GM18508 (cell line): ENCODE measurements at regions not wholly inside any gene's neighbourhood (a gene's known extent, or its start where the extent isn't known, plus 50 kb on each side); places are given as distances from the start of the nearest gene placed in this dataset.
"Not testable (repeated sequence)": the region's sequence is repeated elsewhere in the genome, so short reads cannot be mapped to it uniquely, and the experiment has no call there.

ENCODE experiments used
- ATAC-seq: cut with Tn5 transposase; IDR thresholded peaks from one replicate; pipeline ENCODE4 v1.9.1; 2021; ENCODE audit warnings: moderate number of reproducible peaks; ENCODE audit not compliant: insufficient read depth, unreplicated experiment

GRCh38 chr6:25112322-25112773 lies 166.8 kb upstream of the CARMIL1 start:
- no peak for ATAC-seq

GRCh38 chr6:25113436-25113835 lies 165.7 kb upstream of the CARMIL1 start:
- no peak for ATAC-seq

- no peak for ATAC-seq
Measured at GRCh38 chr6:25118038-25118437, 161.1 kb upstream of the CARMIL1 start.

- no peak for ATAC-seq
Measured at GRCh38 chr6:25121186-25121585, 158.0 kb upstream of the CARMIL1 start.

GRCh38 chr6:25122001-25122400 lies 157.2 kb upstream of the CARMIL1 start:
- ATAC-seq, result no peak

- ATAC-seq, result no peak
Measured at GRCh38 chr6:25122622-25123237, 156.4 kb upstream of the CARMIL1 start.

- no peak for ATAC-seq
Measured at GRCh38 chr6:25124216-25124715, 154.9 kb upstream of the CARMIL1 start.

GRCh38 chr6:25125736-25126135 lies 153.4 kb upstream of the CARMIL1 start:
- no peak for ATAC-seq

- ATAC-seq, result no peak
Measured at GRCh38 chr6:25127076-25127837, 151.9 kb upstream of the CARMIL1 start.

GRCh38 chr6:25130518-25130917 lies 148.7 kb upstream of the CARMIL1 start:
- no peak for ATAC-seq

GRCh38 chr6:25132934-25133333 lies 146.2 kb upstream of the CARMIL1 start:
- no peak for ATAC-seq

- ATAC-seq, result no peak
Measured at GRCh38 chr6:25133568-25133967, 145.6 kb upstream of the CARMIL1 start.

GRCh38 chr6:25136854-25137253 lies 142.3 kb upstream of the CARMIL1 start:
- ATAC-seq, result no peak

- no peak for ATAC-seq
Measured at GRCh38 chr6:25137480-25137879, 141.7 kb upstream of the CARMIL1 start.

GRCh38 chr6:25137916-25138232 lies 141.3 kb upstream of the CARMIL1 start:
- no peak for ATAC-seq

- ATAC-seq, result peak; percentile 91
Measured at GRCh38 chr6:25138233-25138933, 140.8 kb upstream of the CARMIL1 start.

- no peak for ATAC-seq
Measured at GRCh38 chr6:25138934-25139415, 140.2 kb upstream of the CARMIL1 start.

GRCh38 chr6:25139608-25140007 lies 139.6 kb upstream of the CARMIL1 start:
- not testable (repeated sequence) for ATAC-seq

GRCh38 chr6:25142506-25142905 lies 136.7 kb upstream of the CARMIL1 start:
- no peak for ATAC-seq

- ATAC-seq, result no peak
Measured at GRCh38 chr6:25144919-25145318, 134.3 kb upstream of the CARMIL1 start.

GRCh38 chr6:25147223-25147622 lies 132.0 kb upstream of the CARMIL1 start:
- peak; percentile 91 for ATAC-seq
